HPDE6-E6E7 (cell line): ENCODE measurements at regions not wholly inside any gene's neighbourhood (a gene's known extent, or its start where the extent isn't known, plus 50 kb on each side); places are given as distances from the start of the nearest gene placed in this dataset.
"Not testable (repeated sequence)": the region's sequence is repeated elsewhere in the genome, so short reads cannot be mapped to it uniquely, and the experiment has no call there.

ENCODE experiments used
- DNase-seq: peaks from one replicate; pipeline ENCODE4 v3.0.0; 2011; ENCODE audit warnings: missing footprints; ENCODE audit errors: extremely low spot score

DNA sequence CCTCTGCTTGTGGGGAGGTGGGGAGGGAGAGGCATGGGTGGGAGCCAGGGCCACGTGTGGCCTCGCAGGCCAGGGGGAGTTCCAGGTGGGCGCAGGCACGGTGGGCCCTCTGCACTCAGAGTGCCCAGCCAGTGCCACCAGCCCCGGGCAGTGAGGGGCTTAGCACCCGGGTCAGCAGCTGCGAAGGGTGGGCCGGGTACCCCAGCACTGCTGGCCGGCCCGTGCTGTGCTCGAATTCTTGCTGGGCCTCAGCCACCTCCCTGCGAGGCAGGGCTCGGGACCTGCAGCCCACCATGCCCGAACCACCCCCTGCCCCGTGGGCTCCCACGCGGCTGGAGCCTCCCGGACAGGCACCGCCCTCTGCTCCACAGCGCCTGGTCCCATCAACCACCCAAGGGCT, 1277.2 kb downstream of the JRKL start:
- no peak for DNase-seq

DNA sequence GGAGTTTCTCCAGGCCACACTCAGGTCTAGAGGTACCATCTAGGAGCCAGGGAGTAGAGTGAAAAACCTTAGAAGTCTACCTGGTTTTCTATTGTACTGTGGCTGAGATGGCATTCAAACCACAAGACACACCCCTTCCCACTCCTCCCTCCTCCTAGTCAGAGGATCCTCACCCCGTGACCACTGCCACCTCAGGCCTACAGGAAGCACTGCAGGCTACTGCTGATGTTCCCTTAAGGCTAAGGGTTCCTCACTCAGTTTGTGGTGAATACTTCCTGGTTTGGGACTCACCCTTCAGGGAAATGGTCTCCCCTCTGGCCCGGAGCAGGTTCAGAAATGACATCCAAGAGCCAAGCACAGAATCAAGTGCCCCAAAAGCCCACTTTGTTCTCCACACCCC, 1293.9 kb downstream of the JRKL start:
- DNase-seq: peak; percentile 11

DNA sequence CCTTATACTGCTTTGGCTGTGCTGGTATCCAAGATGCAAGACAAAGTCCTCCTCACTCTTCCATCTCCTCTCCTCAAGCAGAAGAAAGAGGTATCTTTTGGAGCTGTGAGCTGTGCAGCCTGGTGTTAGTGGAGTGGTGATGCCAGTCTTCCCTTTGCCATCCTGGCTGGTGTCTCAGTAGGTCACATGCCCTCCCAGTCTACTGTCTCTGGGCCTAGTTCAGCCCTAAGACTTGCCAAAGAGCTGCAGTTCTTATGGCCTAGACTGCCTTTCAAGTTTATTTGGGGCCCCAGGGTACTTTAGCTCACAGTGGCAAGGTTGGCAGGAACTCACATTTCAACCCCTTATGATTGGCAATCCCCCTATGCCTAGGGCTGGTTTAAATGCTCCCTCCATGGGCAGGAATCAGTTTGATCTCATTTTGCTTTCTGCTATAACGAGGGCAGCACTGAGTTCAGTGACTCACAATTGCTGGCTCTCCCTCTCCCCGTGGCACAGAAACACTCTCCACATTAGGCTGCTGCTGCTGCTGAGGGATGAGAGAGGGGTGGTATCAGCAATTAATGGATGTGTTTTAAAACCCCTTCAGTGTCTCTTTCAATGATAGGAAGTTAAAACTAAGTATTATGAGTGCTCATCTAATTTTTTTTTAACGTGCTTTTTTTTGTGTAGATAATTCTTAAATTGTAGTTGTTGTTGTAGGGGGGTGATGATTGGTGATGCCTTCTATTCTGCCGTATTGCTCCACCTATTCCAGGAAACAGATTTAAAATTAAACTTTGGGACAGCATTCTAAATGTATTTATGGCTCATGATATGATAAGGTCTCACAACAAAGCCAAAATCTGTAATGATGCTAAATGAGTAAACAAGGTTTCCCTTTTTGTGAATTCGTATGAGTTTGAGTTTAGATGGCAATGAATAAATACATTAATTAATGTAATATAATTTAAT, 1295.0 kb downstream of the JRKL start:
- DNase-seq: no peak

DNA sequence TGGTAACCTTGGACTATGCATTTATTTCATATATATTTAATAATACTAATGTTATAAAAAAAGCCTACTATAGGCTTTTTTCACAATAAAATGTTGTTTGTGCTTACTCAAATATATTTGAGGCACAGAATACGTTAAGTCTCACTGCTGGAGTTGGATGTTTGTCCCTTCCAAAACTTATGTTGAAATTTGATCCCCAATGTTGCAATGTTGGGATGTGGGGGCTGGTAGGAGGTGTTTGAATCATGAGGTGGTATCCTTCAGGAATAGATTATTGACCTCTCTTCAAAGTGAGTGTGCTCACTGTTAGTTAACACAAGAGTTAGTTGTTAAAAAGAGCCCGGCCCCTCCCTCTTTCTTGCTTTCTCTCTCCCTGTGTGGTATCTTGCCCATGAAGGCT, 1295.9 kb downstream of the JRKL start:
- DNase-seq: no peak

DNA sequence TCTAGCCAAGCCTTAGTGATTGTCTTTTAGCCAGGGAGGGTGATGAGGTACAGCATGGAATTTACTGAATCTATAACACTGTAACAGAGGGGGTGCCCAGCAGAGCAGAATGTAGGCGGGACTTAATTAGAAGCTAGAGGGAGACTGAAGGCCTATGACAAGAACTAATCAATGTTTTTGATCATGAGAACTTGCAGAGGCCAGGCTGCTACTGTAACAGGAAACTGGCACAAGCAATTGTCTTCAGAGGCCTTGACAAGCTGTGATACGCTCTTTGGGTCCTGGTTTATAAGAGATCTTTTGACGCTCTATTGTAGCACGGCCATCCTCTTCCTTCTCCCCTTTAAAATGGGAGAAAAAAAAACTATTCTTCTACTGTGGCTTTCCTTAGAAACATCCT, 1297.3 kb downstream of the JRKL start:
- no peak for DNase-seq

DNA sequence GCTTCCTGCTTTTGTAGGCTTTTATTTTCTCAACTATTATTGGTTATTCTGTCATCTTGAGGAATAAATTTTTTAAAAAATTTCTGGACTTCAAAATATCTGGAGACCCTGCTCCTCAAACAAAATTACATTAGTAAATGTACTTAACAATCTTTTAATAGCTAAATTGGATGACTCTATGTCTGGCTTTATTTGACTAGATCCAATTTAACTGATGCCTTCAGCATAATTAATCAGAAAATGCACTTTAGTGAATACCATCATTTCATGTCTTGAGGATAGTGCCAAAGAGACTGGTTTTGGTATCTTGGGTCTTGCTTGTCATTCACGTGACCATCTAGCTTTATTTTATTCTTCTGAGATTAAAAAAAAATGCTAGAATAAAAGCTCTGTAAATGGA, 1301.2 kb downstream of the JRKL start:
- DNase-seq: no peak

DNA sequence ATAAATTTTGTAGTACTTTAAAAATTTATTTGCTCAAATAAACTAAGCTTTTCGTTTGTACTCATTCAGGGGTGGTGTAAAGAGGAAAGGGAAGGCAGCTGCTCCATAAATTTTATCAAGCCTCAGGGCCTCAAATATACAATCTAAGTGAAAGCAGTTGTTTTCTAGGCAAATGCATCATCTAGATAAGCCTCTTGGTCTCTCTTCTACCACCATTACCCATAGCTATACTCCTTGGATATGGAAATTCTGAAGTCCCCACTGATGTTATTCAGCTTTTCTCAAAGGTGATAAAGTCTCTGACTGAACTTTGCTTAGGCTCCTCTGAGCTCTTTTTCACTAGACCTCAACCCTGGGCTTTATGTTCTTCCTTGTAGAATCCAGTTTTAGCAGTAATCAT, 1313.1 kb downstream of the JRKL start:
- DNase-seq: no peak

DNA sequence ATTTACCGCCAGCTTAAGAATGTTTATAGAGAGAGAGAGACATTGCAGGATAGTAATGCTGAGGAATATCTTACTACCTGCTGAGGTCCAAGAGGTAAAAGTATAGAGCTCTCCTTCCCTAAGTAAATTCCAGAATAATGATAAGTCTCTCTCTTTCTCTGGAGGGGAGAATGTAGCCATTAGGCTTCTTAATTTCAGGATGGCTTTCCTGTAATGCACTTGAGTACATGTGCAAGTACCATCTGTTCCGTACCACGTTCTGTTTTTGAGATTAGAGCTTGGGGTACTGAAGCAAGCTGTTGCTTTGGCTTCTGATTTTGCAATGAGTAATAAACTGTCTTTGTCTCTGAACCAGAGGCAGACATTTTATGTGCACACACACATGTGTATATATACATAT, 1314.0 kb downstream of the JRKL start:
- DNase-seq: no peak

DNA sequence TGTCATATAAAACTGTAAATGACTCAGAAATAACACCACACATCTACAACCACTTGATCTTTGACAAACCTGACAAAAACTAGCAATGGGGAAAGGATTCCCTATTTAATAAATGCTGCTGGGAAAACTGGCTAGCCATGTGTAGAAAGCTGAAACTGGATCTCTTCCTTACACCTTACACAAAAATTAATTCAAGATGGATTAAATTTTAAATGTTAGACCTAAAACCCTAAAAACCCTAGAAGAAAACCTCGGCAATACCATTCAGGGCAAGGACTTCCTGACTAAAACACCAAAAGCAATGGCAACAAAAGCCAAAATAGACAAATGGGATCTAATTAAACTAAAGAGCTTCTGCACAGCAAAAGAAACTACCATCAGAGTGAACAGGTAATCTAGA, 1315.3 kb upstream of the CNTN5 start:
- not testable (repeated sequence) for DNase-seq

DNA sequence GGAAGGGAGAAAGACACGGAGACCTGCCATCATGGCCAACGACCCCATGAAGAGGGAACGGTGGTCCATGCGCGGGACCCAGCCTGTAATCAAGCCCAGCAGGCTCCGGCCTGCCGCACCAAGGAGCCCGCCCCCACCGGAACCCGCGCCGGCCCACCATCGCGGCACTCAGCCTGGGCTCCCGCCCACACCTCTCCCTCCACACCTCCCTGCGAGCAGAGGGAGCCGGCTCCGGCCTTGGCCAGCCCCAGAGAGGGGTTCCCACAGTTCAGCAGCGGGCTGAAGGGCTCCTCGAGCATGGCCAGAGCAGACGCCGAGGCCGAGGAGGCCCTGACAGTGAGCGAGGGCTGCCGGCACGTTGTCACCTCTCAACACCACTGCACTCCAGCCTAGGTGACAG, 1302.8 kb upstream of the CNTN5 start:
- DNase-seq: no peak

DNA sequence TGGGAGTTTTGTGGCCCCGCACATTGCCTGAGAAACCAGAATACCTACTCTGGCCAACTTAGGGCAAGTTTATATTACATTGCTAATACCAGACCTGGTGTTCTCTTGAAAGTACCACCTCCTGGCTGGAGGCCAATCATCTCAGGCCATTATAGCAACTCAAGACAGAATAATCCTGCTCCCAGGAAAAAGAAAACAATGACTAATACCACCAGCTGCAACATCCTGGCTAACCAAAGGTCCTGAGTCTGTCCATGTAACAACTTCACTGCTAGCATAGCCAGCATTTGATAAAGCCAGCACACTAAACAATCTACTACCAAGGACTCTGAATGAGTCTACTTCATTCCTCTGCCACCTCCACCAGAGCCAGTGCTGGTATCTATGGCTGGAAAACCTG, 1298.7 kb upstream of the CNTN5 start:
- DNase-seq: peak; percentile 21

DNA sequence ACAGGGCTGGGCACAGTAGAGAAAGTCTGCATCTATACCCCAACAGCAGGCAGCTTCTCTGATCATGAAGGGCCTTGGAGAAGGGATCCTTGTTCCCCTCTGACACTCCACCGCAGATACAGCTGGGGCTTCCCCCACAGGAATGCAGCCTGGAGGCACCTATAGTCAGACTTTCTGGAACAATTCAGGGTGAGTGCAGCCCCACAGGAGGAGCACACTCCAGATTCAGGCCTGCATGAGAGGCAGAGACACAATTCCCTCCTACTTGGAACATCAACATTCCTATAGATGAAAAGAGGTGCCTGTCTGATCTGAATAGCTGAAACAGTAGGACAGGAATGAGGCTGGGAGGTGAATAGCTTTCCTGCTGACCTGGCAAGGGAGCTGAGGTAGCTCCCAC, 1298.0 kb upstream of the CNTN5 start:
- DNase-seq: no peak

DNA sequence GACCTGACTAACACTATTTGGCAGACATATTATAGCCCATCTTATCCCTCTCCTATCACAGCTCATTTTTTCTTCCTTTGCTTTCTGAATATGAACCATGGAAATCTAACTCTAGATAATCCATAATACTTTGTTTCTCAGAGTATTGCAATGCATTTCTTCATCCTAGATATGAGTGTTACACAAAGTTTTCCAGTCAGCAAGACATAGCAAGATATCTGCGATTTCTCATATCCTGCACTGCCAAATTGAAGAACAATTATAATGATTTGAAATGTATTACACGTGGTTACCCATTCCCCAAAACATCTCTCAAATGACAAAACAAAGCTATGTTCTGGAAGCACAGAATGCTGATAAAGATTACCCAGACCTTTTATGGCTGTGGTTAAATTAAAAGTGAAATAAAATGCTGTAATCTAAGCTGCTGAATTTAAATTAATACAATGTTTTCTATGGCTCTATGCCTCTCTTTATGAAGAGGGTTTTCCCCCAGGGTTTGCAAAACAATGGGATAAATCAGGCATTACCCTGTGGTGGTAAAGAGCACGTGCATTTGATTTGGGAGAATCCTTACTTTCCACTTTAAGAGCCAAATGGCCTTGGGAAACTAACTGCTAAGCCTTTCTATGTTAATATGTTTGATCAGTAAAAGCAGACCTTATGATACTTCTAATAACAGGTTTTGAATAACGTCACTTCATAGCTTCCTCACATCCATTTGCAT, 1291.0 kb upstream of the CNTN5 start:
- no peak for DNase-seq

DNA sequence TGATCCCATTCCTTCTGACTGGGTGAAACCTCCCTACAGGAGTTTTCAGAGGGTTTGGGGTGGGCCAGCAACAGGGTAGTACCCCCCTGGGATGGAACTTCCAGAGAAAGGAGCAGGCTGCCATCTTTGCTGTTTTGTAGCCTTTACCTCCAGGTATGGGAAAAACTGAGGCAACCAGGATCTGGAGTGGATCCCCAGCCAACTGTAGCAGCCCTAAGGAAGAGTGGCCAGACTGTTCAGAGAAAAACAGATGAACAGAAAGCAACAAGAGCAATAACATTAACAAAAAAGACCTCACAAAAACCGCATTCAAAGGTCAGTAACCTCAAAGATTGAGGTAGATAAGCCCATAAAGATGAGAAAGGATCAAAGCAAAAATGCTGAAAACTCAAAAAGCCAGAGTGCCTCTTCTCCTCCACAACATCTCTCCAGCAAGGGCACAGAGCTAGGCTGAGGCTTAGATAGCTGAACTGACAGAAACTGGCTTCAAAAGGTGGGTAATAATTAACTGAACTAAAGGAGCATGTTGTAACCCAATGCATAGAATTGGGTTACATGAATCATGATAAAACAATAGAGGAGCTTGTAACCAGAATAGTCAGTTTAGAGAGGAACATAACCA, 1288.6 kb upstream of the CNTN5 start:
- DNase-seq: no peak

DNA sequence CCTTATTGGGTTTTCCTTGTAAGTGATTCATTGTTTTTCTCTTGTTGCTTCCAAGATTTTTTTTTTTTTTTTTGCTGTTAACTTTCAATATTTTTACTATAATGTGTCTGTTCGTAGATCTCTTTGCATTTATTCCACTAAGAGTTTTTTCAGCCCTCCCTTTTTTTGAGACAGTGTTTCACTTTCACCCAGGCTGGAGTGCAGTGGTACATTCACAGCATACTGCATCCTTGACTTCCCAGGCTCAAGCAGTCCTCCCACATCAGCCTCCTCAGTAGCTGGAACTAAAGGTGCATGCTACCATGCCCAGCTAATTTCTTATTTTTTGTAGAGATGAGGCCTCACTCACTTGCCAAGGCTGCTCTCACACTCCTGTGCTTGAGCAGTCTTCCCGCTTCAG, 1282.0 kb upstream of the CNTN5 start:
- no peak for DNase-seq

DNA sequence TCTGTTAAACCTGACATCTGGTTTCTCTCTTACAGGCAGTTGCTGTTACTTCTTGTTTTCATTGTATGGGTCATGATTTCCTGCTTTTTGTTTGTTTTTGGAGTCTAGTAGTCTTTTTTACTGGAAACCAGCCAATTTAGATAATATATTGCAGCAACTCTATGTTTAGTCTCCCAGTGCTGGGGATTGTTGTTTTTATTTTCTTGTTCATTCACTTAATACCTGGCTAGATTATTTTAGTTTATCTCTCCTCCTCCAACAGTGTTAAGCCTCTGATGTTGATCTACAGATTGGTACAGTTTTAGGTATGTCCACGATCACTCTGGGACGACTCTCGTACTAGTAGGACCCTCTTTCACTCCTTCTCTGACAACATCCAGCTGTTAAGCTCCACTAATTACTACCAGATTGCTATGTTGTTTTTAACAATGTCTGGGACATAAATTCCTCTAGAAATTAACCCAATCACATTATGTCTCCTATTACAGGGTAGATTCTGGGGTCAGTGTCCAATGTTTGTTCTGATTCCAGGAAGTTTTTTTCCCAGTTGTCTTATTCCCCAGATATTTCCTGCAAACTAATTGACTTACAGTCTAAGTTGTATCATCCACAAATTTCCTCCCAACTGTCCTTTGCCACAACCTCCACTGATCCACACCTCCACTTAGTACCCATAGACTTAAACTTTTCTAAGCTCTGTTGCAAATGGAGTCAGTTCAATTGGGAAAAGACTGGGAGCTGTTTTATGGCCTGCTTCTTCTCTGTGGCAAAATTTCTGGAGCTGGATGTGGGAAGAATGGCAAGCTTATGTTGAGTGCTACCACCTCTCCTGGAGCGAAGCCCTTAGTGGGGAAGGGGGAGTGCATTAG, 1280.6 kb upstream of the CNTN5 start:
- no peak for DNase-seq

DNA sequence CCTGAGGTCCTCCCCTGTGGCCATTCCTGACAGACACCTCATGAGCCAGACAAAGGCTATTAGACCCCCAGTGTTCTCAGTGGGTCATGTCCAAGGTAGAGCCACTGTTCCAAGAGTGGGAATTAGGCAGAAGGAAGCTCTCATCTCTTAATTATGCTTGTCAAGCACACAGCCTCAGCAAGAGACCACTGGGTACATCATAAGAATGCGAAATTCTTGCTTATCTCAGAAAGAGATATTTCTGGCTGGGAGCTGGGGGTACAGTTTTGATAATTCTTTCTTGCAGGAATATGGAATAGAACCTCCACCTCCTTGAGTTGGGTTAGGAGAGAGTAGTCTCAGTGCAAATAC, 1280.0 kb upstream of the CNTN5 start:
- DNase-seq: no peak

DNA sequence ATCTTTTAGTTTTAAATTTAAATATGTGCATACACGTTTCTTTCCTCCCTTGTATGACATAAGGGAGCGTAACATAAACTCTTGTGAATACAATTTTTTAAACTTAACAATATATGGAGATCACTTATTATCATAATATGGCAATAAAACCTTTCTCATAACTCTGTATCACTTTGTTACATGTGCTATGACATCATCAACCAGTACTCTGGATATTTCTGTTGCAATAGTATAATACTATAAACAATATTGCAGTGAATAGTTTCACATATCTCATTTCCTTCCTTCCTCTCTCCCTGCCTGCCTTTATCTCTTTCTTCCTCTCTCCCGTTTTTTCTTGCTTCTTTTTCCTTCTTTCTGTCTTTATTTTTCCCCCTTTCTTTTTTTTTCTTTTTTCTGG, 1278.0 kb upstream of the CNTN5 start:
- DNase-seq: no peak

DNA sequence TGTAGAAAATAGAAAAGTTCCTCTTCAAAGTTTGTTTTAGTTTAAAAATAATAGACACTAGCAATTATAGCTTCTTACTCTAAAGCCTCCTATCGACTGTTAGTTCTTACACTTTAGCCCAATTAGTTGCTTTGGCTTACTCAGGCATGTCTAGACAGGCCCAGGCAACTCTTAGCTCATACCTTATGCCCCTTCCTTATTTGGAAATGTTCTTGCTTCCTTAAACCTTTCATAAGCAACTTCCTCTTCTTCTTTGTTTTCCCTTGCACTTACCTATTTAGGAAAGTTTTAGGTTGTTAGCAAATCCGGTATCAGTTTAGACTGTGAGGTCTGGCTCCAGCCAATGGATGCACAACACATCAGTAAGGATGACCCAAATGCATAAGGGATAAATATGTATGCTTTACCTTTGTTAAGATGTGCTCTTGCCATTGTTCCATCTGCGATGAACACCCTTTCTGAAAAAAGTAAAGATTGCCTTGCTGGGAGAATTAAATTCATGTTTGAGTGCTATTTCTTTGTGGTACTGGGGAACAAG, 1277.5 kb upstream of the CNTN5 start:
- DNase-seq: no peak

DNA sequence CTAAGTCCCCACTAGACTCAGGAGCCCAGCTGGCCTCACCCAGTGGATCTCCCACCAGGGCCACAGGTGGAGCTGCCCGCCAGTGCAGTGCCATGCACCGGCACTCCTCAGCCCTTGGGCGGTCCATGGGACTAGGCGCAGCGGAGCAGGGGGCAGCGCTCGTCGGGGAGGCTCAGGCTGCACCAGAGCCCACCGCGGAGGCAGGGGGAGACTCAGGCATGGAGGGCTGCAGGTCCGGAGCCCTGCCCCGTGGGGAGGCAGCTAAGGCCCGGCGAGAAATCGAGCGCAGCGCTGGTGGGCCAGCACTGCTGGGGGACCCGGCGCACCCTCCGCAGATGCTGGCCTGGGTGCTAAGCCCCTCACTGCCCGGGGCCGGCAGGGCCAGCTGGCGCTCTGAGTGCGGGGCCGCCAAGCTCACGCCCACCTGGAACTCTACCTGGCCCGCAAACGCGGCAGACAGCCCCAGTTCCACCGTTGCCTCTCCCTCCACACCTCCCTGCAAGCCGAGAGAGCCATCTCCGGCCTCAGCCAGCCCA, 1275.2 kb upstream of the CNTN5 start:
- no peak for DNase-seq

DNA sequence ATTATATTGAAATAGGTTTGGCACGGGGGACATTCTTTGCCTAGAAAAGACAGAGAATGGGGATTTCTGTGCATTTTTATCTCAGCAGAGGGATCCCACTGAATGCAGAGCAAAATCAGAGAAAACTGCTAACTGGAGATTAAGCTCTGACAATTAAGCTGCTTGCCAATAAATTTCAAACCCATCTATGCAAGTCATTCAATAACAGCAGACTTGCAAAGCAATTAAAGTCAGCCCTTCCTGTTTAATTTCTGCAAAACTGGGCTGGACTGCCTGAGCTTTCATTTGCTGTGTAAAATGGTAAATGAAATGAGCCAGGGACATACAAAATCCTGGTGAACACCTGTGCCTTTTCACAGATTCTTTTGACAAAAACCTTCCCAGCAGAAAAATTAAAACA, 1273.9 kb upstream of the CNTN5 start:
- DNase-seq: no peak
